Naive B cell (primary cell): ENCODE measurements at regions not wholly inside any gene's neighbourhood (a gene's known extent, or its start where the extent isn't known, plus 50 kb on each side); places are given as distances from the start of the nearest gene placed in this dataset.
A peak's percentile ranks its signal among the peaks of the same experiment; 100 is the strongest.

Experiments
- ATAC-seq, 2 donors: fragments of 150-1000 bp; cut with Tn5 transposase; 2 replicates each; pipeline ENCODE4 v1.10.0; 2021; ENCODE audit warnings: low read depth in 2 of 2, mild to moderate bottlenecking in 2 of 2, moderate library complexity in 2 of 2
- DNase-seq: peaks from one replicate; pipeline ENCODE4 v3.0.0; 2022
- H3K27ac Mint-ChIP-seq, 6 donors: one replicate each; pipeline ENCODE4 v1.8.0; 2020 to 2022; ENCODE audit warnings: mild to moderate bottlenecking in 6 of 6, mixed read lengths in 6 of 6, moderate library complexity in 5 of 6, inconsistent platforms in 2 of 6
- H3K27me3 Mint-ChIP-seq, 3 donors: one replicate each; pipeline ENCODE4 v1.8.0; 2021 to 2022; ENCODE audit warnings: mixed read lengths in 3 of 3, mild to moderate bottlenecking in 1 of 3
- H3K36me3 Mint-ChIP-seq, 2 donors: one replicate each; pipeline ENCODE4 v1.8.0; 2020 to 2022; ENCODE audit warnings: mixed read lengths in 2 of 2, inconsistent platforms in 1 of 2, mild to moderate bottlenecking in 1 of 2
- H3K4me1 Mint-ChIP-seq, 3 donors: one replicate each; pipeline ENCODE4 v1.8.0; 2020 to 2022; ENCODE audit warnings: mixed read lengths in 3 of 3, inconsistent platforms in 1 of 3, mild to moderate bottlenecking in 1 of 3, moderate library complexity in 1 of 3
- H3K4me3 Mint-ChIP-seq, 8 donors: one replicate each; pipeline ENCODE4 v1.8.0; 2020 to 2022; ENCODE audit warnings: mild to moderate bottlenecking in 8 of 8, mixed read lengths in 8 of 8, moderate library complexity in 8 of 8, inconsistent platforms in 2 of 8
- H3K9me3 Mint-ChIP-seq, 7 donors: one replicate each; pipeline ENCODE4 v1.8.0; 2020 to 2022; ENCODE audit warnings: mixed read lengths in 7 of 7, mild to moderate bottlenecking in 5 of 7, inconsistent platforms in 2 of 7, moderate library complexity in 1 of 7

DNA sequence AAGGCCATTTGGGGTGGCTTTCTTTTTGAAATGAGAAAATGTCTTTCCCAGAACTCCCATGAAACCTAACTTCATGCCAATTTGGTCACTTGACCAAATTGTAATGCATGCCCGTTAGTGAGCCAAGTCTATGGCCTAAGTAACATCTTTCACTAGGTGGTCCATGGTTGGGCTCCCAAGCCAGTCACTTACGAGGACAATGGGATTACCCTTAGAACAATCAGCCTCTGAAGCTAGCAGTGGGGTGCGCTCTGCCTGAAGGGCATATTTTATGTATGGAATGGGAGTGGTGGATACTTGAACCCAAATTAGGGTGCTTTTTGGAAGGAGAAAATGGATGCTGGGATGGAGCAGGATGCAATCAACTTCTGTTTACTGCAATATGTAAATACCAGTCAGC, 127.4 kb upstream of the GOLIM4 start:
- H3K27me3 Mint-ChIP-seq = peaks cover 0 to 10% (median 0%) of the 10 kb centered on the region in 3 donors
- DNase-seq = no peak

DNA sequence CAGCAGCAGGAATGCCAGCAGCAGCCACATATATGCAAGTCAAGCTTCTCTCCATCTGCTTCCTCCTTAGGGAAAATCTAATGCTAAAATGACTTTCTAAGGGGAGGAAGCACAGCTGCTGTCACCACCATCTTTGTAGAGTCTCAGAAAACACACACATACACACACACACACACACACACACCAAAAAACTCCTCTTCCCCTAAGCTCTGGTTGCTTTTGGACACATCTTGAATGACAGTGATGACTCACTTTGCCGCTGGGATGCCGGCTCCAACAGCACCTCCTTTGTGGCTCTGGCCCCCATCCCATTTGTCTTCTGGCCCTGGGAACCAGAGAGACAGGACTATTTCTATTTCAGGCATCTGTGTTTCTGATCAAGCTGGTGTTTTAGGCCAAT, 124.8 kb upstream of the GOLIM4 start:
- peaks cover 0 to 10% (median 0%) of the 10 kb centered on the region in 3 donors for H3K27me3 Mint-ChIP-seq
- no peak for ATAC-seq
- H3K9me3 Mint-ChIP-seq = no peaks in the 10 kb centered on the region
- no peak for DNase-seq
- no peaks in the 10 kb centered on the region for H3K36me3 Mint-ChIP-seq
- no peaks in the 10 kb centered on the region for H3K4me1 Mint-ChIP-seq
- no peak overlapping the region for H3K27ac Mint-ChIP-seq
- no peak overlapping the region for H3K4me3 Mint-ChIP-seq

More for the DNA sequence above, 127.4 kb upstream of the GOLIM4 start:
- no peak overlapping the region for H3K27ac Mint-ChIP-seq
- no peaks in the 10 kb centered on the region for H3K4me1 Mint-ChIP-seq
- no peak overlapping the region for H3K4me3 Mint-ChIP-seq
- no peaks in the 10 kb centered on the region for H3K9me3 Mint-ChIP-seq
- no peak for ATAC-seq
- no peaks in the 10 kb centered on the region for H3K36me3 Mint-ChIP-seq

DNA sequence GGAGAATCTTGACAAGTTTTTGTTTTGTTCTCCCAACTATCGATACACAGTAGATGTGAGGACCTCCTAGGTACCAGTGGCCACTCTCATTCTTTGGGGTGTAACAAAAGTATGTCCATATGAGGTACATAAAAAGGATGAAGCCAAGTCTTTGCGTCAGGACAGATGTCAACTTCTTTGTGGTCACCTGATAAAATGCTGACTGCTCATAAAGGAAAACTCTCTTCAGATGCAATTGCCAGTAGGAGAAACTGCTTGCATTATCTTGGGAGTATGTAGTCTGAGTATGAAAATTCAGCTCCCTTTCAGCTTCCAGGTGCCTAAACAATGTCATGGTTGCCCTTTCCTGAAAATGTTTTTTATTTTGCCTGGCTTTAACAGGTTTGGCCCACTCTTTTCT, 123.8 kb upstream of the GOLIM4 start:
- H3K4me3 Mint-ChIP-seq = no peak overlapping the region
- H3K36me3 Mint-ChIP-seq = no peaks in the 10 kb centered on the region
- no peak overlapping the region for H3K27ac Mint-ChIP-seq

DNA sequence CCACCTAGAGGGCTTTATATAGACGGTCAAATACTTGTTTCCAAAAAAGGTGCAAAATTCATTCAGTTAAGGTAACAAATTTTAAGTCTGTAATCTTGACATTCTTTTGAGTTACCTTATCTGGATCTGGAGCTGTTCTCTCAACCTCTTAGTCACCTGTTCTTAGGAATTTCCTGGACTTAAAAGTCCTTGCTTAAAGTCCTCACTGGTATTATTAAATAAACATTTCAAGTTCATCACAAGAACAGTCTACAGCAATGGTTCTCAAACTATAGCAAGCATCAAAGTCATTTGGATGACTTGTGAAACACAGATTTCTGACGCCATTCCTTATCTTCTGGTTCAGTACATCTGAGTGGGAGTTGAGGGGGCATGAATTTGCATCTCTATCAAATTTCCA, 122.9 kb upstream of the GOLIM4 start:
- Mint-ChIP-seq H3K4me3 (no peak overlapping the region), H3K36me3 (no peaks in the 10 kb centered on the region), H3K4me1 (peaks cover 0 to 6% (median 5%) of the 10 kb centered on the region in 3 donors), H3K9me3 (no peaks in the 10 kb centered on the region), H3K27me3 (peaks cover 0 to 10% (median 0%) of the 10 kb centered on the region in 3 donors), H3K27ac (no peak overlapping the region)
- ATAC-seq (no peak), DNase-seq (no peak)

More for the DNA sequence above, 123.8 kb upstream of the GOLIM4 start:
- Mint-ChIP-seq H3K4me1 (no peaks in the 10 kb centered on the region), H3K27me3 (peaks cover 0 to 10% (median 0%) of the 10 kb centered on the region in 3 donors), H3K9me3 (no peaks in the 10 kb centered on the region)
- DNase-seq (no peak), ATAC-seq (no peak)

DNA sequence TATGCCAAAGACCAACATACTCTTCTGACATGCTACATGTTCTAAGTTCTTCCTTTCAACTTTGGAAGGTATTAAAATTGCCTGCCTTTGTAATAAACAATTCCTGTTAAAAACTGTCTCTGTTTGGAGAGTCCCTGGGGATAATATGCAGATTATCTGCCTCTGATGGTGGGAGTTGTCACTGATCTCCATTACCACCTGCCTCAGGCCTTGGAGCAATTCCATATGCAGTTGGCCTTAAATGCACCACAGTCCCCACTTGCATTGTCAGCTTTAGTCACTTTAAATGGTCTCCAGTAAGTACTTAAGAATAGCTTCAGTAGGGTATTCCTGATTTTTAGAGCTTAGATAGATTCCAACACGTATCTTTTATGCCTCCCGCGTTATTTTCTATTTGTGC, 121.1 kb upstream of the GOLIM4 start:
- H3K9me3 Mint-ChIP-seq = no peaks in the 10 kb centered on the region
- DNase-seq (no peak), ATAC-seq (no peak)
- no peaks in the 10 kb centered on the region for H3K36me3 Mint-ChIP-seq
- H3K4me3 Mint-ChIP-seq = no peak overlapping the region
- H3K4me1 Mint-ChIP-seq = peaks cover 0 to 6% (median 5%) of the 10 kb centered on the region in 3 donors
- peak overlapping the region in 1 of 6 donors; percentile 25 for H3K27ac Mint-ChIP-seq
- peaks cover 0 to 8% (median 0%) of the 10 kb centered on the region in 3 donors for H3K27me3 Mint-ChIP-seq

DNA sequence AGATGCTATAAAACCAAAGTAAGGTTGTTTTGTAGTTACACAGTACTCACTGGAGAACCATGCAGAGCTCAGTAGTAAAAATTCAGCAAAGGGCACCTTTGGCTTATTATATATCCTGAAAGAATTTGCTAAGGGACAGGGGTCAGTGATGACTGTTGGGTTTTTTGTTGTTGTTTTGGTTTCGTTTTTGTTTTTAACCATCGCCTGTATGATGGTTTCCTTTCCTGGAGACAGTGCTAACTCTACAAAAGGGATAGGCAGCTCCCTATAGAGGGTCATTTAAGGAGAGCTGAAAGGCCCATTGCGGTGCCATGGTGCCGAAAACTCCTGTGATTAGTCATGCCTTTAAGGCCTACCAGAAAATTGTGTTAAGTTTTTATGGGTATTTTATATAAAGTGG, 118.2 kb upstream of the GOLIM4 start:
- H3K36me3 Mint-ChIP-seq = no peaks in the 10 kb centered on the region
- H3K4me3 Mint-ChIP-seq = no peak overlapping the region
- H3K9me3 Mint-ChIP-seq = no peaks in the 10 kb centered on the region
- H3K4me1 Mint-ChIP-seq = peaks cover 0 to 6% (median 5%) of the 10 kb centered on the region in 3 donors
- peak overlapping the region in 2 of 6 donors; percentile 35 to 41 for H3K27ac Mint-ChIP-seq
- no peak for ATAC-seq
- H3K27me3 Mint-ChIP-seq = no peaks in the 10 kb centered on the region
- no peak for DNase-seq

DNA sequence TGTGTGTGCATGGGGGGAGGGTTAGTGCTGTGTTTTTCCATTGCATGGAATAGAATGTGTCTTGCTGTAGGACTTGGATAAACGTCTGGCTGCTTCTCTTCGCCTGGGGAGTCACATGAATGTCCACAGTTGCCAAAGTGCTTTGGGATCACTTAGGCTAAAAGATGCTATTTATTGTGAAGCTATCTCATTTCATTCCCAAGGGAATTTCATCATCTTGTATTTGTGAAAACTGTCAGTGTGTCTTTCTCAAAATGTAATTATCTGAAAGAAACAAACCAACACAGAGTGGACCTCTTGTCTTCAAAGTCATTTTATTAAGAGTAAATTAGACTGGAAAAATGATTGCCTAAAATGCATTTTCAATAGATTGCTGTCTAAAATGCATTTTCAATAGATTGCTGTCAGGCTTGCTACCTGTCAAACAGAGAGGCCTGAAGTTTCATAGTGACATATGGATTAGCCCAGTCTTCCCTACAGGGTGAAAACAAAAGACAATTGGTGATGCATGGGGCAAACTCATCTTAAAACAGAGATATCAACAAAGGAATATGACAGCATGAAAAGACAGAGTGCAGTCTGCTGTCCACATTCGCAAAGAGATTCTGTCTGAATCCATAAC, 117.1 kb upstream of the GOLIM4 start:
- DNase-seq = no peak
- Mint-ChIP-seq H3K27me3 (peaks cover 0 to 4% (median 0%) of the 10 kb centered on the region in 3 donors), H3K36me3 (no peaks in the 10 kb centered on the region), H3K4me3 (no peak overlapping the region), H3K9me3 (no peaks in the 10 kb centered on the region), H3K4me1 (peaks cover 0 to 6% (median 5%) of the 10 kb centered on the region in 3 donors), H3K27ac (peak overlapping the region in 2 of 6 donors; percentile 26 to 39)
- no peak for ATAC-seq

DNA sequence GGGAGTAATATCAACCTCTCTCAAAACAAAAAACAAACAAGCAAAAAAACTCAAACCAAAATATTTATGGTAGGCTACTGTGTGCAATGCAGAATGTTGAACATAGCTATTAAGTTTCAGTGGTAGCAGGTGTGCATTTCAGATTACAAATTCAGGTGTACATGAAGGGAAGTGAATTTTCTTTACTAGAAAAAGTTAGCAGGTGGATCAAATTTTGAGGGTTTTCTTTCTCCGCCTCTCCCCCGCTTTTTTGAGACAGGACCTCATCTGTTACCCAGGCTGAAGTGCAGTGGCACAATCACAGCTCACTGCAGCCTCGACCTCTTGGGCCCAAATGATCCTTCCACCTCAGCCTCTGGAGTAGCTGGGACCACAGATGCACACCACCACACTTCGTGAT, 109.7 kb upstream of the GOLIM4 start:
- Mint-ChIP-seq H3K36me3 (no peaks in the 10 kb centered on the region), H3K9me3 (no peaks in the 10 kb centered on the region), H3K4me3 (no peak overlapping the region), H3K4me1 (no peaks in the 10 kb centered on the region), H3K27me3 (peaks cover 4 to 11% (median 8%) of the 10 kb centered on the region in 3 donors), H3K27ac (no peak overlapping the region)
- ATAC-seq (no peak), DNase-seq (no peak)

DNA sequence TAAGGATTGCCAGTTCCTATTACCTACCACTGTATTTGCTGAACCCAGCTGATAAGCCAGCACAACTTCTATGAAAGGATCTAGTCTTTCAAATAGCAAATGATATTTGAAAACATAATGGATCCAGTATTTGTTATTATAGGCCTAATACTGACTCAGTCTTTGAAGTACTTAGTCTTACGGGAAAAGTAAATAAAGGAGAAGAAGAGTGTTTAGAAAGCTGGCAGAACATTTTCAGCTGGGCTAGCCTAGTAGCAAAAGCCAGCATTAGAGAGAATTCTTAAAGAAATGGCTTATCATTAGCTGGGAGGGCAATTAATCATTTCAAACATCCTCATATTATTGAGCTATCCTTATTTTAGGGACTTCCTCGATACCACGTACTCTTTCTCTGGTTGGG, 101.4 kb upstream of the GOLIM4 start:
- ATAC-seq = no peak
- H3K36me3 Mint-ChIP-seq = no peaks in the 10 kb centered on the region
- H3K27ac Mint-ChIP-seq = no peak overlapping the region
- no peak for DNase-seq
- H3K4me3 Mint-ChIP-seq = no peak overlapping the region
- H3K9me3 Mint-ChIP-seq = no peaks in the 10 kb centered on the region
- H3K4me1 Mint-ChIP-seq = no peaks in the 10 kb centered on the region
- H3K27me3 Mint-ChIP-seq = peaks cover 0 to 15% (median 4%) of the 10 kb centered on the region in 3 donors

DNA sequence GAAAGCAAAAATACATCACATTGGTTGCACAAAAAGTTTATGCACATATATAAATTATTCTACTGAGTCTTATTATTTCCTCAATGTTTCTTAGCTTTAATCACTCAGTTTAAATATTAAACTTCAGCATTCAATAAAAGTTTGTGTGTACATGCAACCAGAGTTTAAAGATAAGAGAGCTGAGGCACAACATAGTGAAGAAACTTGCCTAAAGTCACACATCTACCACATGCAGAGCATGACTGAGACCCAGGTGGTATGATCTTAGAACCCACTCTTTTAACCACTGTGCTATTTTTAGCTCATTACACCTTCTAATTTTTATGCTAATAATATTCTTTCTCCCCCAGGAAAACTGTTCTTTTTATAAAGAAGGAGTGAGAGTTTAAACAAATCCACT, 96.1 kb upstream of the GOLIM4 start:
- Mint-ChIP-seq H3K4me1 (no peaks in the 10 kb centered on the region), H3K27me3 (peaks cover 5 to 6% (median 6%) of the 10 kb centered on the region in 3 donors), H3K4me3 (no peak overlapping the region), H3K9me3 (no peaks in the 10 kb centered on the region), H3K36me3 (no peaks in the 10 kb centered on the region), H3K27ac (no peak overlapping the region)
- no peak for DNase-seq
- ATAC-seq = no peak

DNA sequence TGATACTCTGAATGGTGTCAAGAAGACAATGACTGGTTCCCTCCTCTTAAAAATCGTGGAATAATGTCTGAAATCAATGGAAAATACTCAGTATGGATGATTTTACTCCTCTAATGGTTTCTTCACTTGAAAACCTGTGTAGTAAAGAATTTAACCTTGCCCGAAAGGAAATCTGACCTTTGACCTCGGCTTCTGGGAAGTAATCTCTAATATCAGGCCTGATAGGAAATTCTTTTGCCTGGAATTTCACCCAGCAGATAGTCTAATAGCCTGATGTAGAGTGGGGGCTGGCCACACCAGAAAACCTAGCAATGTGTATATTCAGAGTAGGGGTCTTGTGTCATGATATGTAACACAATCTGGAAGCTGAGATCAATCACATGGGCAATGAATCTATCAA, 91.5 kb upstream of the GOLIM4 start:
- H3K4me3 Mint-ChIP-seq = no peak overlapping the region

DNA sequence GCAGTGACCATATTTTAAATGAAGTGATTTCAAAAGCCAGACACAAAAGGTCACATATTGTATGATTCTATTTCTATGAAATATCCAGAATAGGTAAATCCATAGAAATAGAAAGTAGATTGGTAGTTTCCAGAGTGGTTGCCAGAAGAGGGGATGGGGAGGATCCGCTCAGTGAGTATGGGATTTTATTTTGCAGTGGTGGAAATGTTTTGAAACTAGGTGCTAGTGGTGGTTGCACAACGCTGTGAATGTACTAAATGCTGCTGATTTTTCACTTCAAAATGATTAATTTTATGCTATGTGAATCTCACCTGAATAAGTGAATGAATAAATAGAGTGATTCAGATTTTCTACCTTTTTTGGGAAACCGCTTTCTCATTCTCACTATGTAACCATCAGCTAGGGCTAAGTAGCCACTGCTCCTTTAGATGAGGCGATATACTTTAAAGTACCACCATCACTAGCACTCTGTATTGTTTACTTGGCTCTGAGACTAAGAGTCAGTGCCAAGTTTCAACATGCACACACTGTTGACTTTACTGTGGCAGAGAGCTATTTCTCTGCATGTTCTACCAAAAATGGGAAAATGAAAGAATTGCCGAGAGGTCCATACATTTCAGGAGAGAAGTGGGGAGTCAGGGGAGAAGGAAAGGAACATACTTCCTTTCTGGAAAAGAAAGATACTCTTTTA, 90.7 kb upstream of the GOLIM4 start:
- DNase-seq (no peak), ATAC-seq (no peak)
- Mint-ChIP-seq H3K4me1 (no peaks in the 10 kb centered on the region), H3K9me3 (no peaks in the 10 kb centered on the region), H3K4me3 (no peak overlapping the region), H3K27ac (peak overlapping the region in 1 of 6 donors; percentile 46), H3K27me3 (peaks cover 5 to 6% (median 6%) of the 10 kb centered on the region in 3 donors), H3K36me3 (no peaks in the 10 kb centered on the region)

More for the DNA sequence above, 91.5 kb upstream of the GOLIM4 start:
- Mint-ChIP-seq H3K27ac (no peak overlapping the region), H3K4me1 (no peaks in the 10 kb centered on the region), H3K27me3 (peaks cover 5 to 6% (median 6%) of the 10 kb centered on the region in 3 donors), H3K36me3 (no peaks in the 10 kb centered on the region), H3K9me3 (no peaks in the 10 kb centered on the region)
- no peak for ATAC-seq
- no peak for DNase-seq

DNA sequence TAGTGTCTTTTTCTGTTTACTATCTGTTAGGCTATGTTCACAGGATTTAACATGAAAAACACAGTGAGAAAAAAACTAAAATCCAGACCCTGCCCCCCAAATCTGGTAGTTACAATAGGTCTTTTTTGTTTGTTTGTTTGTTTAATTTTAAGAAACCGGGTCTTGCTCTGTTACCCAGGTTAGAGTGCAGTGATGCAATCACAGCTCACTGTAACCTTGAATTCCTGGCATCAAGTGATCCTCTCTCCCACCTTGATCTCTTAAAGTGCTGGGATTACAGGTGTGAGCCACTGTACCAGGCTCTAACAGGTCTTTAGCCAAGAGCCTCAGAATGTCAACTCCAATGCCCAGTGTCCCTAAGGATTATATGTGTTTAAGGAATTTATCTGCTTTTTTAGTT, 88.0 kb upstream of the GOLIM4 start:
- Mint-ChIP-seq H3K4me1 (no peaks in the 10 kb centered on the region), H3K27me3 (no peaks in the 10 kb centered on the region), H3K9me3 (no peaks in the 10 kb centered on the region), H3K4me3 (no peak overlapping the region), H3K36me3 (no peaks in the 10 kb centered on the region), H3K27ac (no peak overlapping the region)
- DNase-seq (no peak), ATAC-seq (no peak)

DNA sequence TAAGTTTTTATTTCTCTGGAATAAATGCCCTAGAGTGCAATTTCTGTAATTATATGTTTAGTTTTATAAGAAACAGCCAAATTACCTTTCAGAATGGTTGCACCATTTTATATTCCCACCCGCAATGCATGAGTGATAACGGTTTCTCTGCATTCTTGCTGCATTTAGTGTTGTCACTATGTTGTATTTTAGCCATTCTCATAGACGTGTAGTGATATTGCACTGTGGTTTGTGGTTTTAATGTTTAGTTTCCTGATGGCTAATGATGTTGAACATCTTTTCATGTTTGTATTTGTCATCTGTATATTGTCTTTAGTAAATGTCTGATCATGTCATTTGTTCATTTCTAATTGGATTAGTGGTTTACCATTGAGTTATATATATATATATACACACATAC, 73.0 kb upstream of the GOLIM4 start:
- Mint-ChIP-seq H3K9me3 (no peaks in the 10 kb centered on the region), H3K4me3 (no peak overlapping the region), H3K27ac (no peak overlapping the region), H3K4me1 (peaks cover 0 to 3% (median 0%) of the 10 kb centered on the region in 3 donors), H3K36me3 (no peaks in the 10 kb centered on the region), H3K27me3 (peaks cover 0 to 4% (median 0%) of the 10 kb centered on the region in 3 donors)
- no peak for DNase-seq
- no peak for ATAC-seq
